HG03175 (cell line): ENCODE measurements at regions not wholly inside any gene's neighbourhood (a gene's known extent, or its start where the extent isn't known, plus 50 kb on each side); places are given as distances from the start of the nearest gene placed in this dataset.

Source experiments
- ATAC-seq: cut with Tn5 transposase; IDR thresholded peaks from one replicate; pipeline ENCODE4 v1.9.1; 2021; ENCODE audit warnings: mild to moderate bottlenecking, moderate library complexity; ENCODE audit not compliant: unreplicated experiment

- ATAC-seq: no peak
Observed at GRCh38 chr20:63117151-63117550, 98.8 kb downstream of the YTHDF1 start.

GRCh38 chr20:63116412-63117106, 99.4 kb downstream of the YTHDF1 start:
- ATAC-seq: no peak

GRCh38 chr20:63115651-63116411, 100.1 kb downstream of the YTHDF1 start:
- no peak for ATAC-seq

- no peak for ATAC-seq
Observed at GRCh38 chr20:63114693-63115311, 101.1 kb downstream of the YTHDF1 start.

- ATAC-seq: no peak
Observed at GRCh38 chr20:63114006-63114692, 101.8 kb downstream of the YTHDF1 start.

GRCh38 chr20:63112491-63113219, 103.3 kb downstream of the YTHDF1 start:
- ATAC-seq: no peak

- no peak for ATAC-seq
Observed at GRCh38 chr20:63108247-63108646, 101.5 kb upstream of the BHLHE23 start.

- no peak for ATAC-seq
Observed at GRCh38 chr20:63107449-63108200, 100.9 kb upstream of the BHLHE23 start.

- ATAC-seq: no peak
Observed at GRCh38 chr20:63106765-63107448, 100.1 kb upstream of the BHLHE23 start.

- ATAC-seq: no peak
Observed at GRCh38 chr20:63106108-63106764, 99.5 kb upstream of the BHLHE23 start.

- ATAC-seq: no peak
Observed at GRCh38 chr20:63105211-63106107, 98.7 kb upstream of the BHLHE23 start.

- ATAC-seq: no peak
Observed at GRCh38 chr20:63104312-63105181, 97.8 kb upstream of the BHLHE23 start.

- ATAC-seq: no peak
Observed at GRCh38 chr20:63103402-63104311, 96.9 kb upstream of the BHLHE23 start.

GRCh38 chr20:63102721-63103375, 96.1 kb upstream of the BHLHE23 start:
- peak; percentile 8 for ATAC-seq
